ENCODE measurements at regions not wholly inside any gene's neighbourhood (a gene's known extent, or its start where the extent isn't known, plus 50 kb on each side); places are given as distances from the start of the nearest gene placed in this dataset.

GRCh38 chr16:86375364-86375763 lies 135.0 kb upstream of the FOXF1 start:
- H3K27me3 ChIP-seq (replicated peaks; ENCODE audit: control insufficient read depth, insufficient read depth, low read length), result no peaks in the 10 kb centered on the region
- TF ChIP-seq, protein P1, sequence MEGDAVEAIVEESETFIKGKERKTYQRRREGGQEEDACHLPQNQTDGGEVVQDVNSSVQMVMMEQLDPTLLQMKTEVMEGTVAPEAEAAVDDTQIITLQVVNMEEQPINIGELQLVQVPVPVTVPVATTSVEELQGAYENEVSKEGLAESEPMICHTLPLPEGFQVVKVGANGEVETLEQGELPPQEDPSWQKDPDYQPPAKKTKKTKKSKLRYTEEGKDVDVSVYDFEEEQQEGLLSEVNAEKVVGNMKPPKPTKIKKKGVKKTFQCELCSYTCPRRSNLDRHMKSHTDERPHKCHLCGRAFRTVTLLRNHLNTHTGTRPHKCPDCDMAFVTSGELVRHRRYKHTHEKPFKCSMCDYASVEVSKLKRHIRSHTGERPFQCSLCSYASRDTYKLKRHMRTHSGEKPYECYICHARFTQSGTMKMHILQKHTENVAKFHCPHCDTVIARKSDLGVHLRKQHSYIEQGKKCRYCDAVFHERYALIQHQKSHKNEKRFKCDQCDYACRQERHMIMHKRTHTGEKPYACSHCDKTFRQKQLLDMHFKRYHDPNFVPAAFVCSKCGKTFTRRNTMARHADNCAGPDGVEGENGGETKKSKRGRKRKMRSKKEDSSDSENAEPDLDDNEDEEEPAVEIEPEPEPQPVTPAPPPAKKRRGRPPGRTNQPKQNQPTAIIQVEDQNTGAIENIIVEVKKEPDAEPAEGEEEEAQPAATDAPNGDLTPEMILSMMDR (IDR thresholded peaks at IDR 0.05; ENCODE audit: insufficient read depth, low read length, poor library complexity, severe bottlenecking), result no peak
- DNase-seq (ENCODE audit: extremely low read depth, insufficient read length), result no peak
- no peaks in the 10 kb centered on the region for H3K36me3 ChIP-seq (ENCODE audit: control insufficient read depth, insufficient read depth, low read length)
- no peak overlapping the region for H3K4me3 ChIP-seq (replicated peaks; ENCODE audit: low read depth, low read length)

- no peaks in the 10 kb centered on the region for H3K27me3 ChIP-seq (replicated peaks; ENCODE audit: control insufficient read depth, insufficient read depth, low read length)
- H3K4me3 ChIP-seq (replicated peaks; ENCODE audit: low read depth, low read length), result no peak overlapping the region
- DNase-seq (ENCODE audit: extremely low read depth, insufficient read length), result no peak
- H3K36me3 ChIP-seq (ENCODE audit: control insufficient read depth, insufficient read depth, low read length), result no peaks in the 10 kb centered on the region
- TF ChIP-seq, protein P1 (IDR thresholded peaks at IDR 0.05; ENCODE audit: insufficient read depth, low read length, poor library complexity, severe bottlenecking), result no peak
Observed at GRCh38 chr16:86375851-86376250, 134.5 kb upstream of the FOXF1 start.

DNA sequence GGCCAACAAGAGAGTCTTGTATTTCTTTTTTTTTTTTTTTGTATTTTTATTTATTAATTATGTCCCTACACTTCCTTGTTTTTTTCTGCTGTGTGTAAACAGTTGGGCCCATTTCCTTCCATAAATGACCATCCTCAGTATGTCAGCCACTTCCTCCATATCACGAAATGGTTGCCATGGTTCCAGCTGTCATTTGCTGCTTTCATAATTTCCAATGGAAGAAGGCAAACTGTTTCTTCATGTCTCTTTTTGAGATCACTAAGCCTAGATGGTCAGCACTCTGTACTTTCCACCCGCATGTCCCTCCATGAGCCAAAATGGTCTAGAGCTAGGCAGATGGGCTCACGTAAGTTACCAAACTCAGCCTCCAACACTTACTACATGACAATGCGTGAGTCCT lies 133.5 kb upstream of the FOXF1 start:
- no peaks in the 10 kb centered on the region for H3K27me3 ChIP-seq (replicated peaks; ENCODE audit: control insufficient read depth, insufficient read depth, low read length)
- TF ChIP-seq, protein P1 (IDR thresholded peaks at IDR 0.05; ENCODE audit: insufficient read depth, low read length, poor library complexity, severe bottlenecking), result no peak
- no peak for DNase-seq (ENCODE audit: extremely low read depth, insufficient read length)

GRCh38 chr16:86377251-86378022 lies 132.9 kb upstream of the FOXF1 start:
- no peaks in the 10 kb centered on the region for H3K27me3 ChIP-seq (replicated peaks; ENCODE audit: control insufficient read depth, insufficient read depth, low read length)
- no peaks in the 10 kb centered on the region for H3K36me3 ChIP-seq (ENCODE audit: control insufficient read depth, insufficient read depth, low read length)
- DNase-seq (ENCODE audit: extremely low read depth, insufficient read length), result no peak
- no peak overlapping the region for H3K4me3 ChIP-seq (replicated peaks; ENCODE audit: low read depth, low read length)
- TF ChIP-seq, protein P1 (IDR thresholded peaks at IDR 0.05; ENCODE audit: insufficient read depth, low read length, poor library complexity, severe bottlenecking), result no peak

More for the DNA sequence above, 133.5 kb upstream of the FOXF1 start:
- Histone ChIP-seq H3K36me3 (ENCODE audit: control insufficient read depth, insufficient read depth, low read length) (no peaks in the 10 kb centered on the region), H3K4me3 (replicated peaks; ENCODE audit: low read depth, low read length) (no peak overlapping the region)

DNA sequence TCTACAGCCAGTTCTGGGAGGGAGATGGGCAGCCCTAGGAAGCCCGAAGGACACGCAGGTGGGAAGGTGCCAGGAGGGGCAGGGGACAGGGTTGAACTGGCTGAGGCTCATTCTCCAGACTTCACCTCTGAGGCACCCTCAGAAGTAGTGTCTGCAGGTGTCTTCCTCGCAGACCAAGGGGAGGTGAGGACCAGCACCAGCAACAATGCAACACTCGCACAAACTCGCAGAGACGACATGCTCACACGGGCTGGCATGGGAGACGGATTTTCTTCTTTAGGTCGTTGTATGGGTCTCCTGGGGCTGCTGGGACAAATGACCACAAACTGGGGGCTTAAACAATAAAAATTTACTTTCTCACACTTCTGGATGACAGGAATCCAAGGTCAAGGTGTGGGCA lies 132.2 kb upstream of the FOXF1 start:
- no peak for DNase-seq (ENCODE audit: extremely low read depth, insufficient read length)
- no peaks in the 10 kb centered on the region; the same call in 1 of the 2 replicates for H3K27me3 ChIP-seq (replicated peaks; ENCODE audit: control insufficient read depth, insufficient read depth, low read length)
- no peak overlapping the region for H3K4me3 ChIP-seq (replicated peaks; ENCODE audit: low read depth, low read length)
- no peaks in the 10 kb centered on the region for H3K36me3 ChIP-seq (ENCODE audit: control insufficient read depth, insufficient read depth, low read length)
- TF ChIP-seq, protein P1 (IDR thresholded peaks at IDR 0.05; ENCODE audit: insufficient read depth, low read length, poor library complexity, severe bottlenecking), result no peak

Data from GM06990 (cell line).